GM18507 (cell line): ENCODE measurements at regions not wholly inside any gene's neighbourhood (a gene's known extent, or its start where the extent isn't known, plus 50 kb on each side); places are given as distances from the start of the nearest gene placed in this dataset.

Source experiments
- DNase-seq: peaks from one replicate; pipeline ENCODE4 v3.0.0; 2011; ENCODE audit warnings: low read depth; ENCODE audit not compliant: insufficient read length; ENCODE audit errors: extremely low spot score
- FAIRE-seq: peaks from 2 replicates; lab custom pipeline; 2011; peaks lifted over from hg19 to GRCh38; lab: Jason Lieb, UNC

DNA sequence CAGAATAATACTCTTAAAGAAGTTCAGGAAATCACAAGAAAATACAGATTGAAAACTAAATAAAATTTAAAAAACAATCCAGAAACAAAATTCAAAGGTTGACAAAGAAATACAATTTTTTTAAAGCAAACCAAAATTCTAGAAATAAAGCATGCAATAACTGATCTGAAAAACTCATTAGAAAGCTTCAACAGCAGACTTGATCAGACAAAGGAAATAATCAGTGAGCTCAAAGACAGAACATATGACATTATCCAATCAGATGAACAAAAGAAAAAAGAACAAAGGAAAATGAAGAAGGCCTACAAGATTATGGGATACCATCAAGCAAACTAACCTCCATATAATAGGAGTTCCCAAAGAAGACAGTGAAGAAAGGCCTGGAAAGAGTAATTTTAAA lies 336.8 kb downstream of the RSL24D1 start:
- DNase-seq (no peak), FAIRE-seq (no peak)

DNA sequence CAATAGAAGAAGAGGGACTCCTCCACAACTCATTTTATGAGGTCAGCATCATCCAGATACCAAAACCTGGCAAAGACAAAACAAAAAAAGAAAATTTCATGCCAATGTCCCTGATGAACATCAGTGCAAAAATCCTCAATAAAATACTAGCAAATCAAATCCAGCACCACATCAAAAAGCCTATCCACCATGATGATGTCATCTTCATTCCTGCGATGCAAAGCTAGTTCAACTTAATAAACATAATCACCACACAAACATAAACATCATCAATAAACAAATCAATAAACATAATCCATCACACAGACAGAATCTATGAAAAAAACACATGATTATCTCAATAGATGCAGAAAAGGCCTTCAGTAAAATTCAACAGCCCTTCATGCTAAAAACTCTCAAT lies 342.1 kb downstream of the RSL24D1 start:
- FAIRE-seq (no peak), DNase-seq (no peak)

DNA sequence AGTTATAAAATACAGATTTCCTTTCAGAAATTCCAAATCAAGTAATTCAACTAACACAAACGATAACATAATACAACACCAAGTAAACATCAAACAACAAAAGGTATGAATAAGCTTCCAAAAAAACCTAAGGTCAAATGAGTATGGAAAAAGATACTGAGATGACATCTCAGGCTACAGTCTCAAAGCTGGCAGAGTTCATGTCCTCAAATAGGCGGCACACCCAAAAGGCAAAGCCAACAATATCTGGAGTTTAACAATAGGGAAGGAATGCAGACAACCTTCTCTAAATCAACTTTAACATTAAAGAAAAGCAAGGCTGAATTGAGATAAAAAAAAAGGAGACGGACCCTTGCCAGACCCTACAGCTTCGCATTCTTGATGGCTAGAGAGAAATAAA lies 346.6 kb downstream of the RSL24D1 start:
- no peak for DNase-seq
- no peak for FAIRE-seq

DNA sequence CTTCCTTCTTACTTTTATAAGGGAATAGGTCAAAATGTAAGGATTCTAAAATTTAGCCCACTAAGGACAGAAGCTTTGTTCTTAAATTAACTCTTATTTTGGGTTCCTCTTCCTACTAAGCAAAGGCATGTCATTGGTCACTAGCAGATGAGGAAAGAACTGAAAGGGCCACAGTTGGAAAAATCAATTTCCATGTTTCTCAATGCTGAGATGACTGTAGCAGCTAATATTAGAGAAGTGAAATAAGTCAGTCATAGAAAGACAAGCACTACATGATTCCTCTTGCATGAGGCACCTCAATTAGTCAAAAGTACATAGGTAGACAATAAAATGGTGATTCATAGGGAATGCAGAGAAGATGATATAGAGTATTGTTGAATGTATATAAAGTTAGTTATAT lies 353.7 kb downstream of the RSL24D1 start:
- FAIRE-seq (no peak), DNase-seq (no peak)

DNA sequence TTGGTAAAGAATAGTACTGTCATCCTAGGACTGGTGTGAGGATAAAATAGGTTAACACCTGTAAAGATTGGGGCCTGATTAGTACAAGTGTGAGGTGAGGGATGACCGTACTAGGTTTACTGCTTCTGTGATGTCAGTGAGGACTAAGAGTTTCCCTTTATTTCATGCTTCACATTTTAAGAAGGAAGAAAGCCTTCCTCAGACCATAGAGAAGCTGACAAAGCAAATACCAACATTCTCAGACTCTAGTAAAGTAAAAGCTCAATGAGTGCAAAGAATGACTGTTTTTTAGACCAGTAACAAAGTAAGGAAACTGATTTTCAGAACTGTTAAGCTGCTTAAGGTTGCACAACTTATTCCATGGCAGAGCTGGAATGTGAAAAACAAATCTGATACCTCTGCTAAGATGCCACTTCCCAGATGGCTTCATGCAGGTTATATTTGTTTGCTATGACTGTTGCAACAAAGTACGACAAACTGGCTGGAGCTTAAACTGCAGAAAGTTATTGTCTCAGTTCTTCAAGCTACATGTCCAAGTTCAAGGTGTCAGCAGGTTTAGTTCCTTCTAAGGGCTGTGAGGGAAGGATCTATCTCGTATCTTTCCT lies 354.9 kb downstream of the RSL24D1 start:
- no peak for DNase-seq
- FAIRE-seq = no peak

DNA sequence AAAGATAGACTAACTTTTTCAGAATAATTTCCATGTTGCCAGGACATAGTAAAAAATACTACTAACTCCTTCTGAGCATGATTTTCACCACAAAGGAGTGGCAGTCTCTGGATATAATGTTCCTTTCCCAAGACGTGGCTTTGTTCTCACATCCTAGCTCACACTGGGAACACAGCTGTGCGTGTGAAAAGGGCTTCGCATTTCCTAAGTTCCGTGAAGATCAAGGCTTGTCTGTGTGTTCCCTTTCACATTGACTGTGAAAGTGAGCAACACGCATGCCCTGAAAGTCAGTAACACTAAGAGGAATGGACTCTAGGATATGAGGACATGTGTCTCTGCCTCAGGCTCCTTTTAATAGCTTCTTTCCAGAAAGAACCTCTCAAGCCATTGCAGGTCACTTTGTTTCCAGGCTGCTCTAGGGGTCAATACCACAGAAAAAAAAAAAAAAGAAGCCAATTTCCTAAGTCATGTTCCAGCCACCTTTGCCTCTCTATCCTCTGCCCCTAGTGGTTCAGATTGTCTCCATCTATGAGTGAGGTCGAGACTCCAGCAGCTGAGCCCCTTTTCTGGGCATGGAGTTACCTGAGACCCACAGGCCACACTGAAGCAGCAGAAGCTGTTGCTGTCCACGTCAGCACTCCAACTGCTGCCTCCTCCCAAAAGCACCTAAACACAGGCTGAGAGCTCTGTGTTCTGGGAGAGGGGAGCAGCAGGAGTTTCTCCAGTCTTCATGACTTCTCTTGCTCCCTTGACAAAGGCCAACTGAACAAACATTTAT lies 355.9 kb downstream of the RSL24D1 start:
- DNase-seq (no peak), FAIRE-seq (no peak)

DNA sequence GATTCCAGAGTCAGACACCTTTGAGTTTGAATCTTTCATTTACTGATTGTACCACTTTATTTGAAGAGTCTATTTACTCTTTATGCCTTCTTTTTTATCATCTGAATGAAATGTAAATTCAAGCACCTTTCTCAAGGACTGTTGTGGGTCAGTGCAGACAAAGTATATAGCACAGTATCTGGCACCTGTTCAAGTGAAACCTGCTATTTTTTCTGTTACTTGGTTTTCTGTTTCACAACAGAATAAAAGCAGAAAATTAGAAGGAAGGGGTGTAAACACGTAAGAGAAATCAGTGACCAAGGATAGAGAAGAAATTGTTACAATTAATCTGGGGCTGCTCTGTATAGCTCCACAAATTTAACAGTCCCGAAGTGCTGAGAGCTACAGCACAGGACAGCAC lies 357.4 kb downstream of the RSL24D1 start:
- DNase-seq = no peak
- no peak for FAIRE-seq

DNA sequence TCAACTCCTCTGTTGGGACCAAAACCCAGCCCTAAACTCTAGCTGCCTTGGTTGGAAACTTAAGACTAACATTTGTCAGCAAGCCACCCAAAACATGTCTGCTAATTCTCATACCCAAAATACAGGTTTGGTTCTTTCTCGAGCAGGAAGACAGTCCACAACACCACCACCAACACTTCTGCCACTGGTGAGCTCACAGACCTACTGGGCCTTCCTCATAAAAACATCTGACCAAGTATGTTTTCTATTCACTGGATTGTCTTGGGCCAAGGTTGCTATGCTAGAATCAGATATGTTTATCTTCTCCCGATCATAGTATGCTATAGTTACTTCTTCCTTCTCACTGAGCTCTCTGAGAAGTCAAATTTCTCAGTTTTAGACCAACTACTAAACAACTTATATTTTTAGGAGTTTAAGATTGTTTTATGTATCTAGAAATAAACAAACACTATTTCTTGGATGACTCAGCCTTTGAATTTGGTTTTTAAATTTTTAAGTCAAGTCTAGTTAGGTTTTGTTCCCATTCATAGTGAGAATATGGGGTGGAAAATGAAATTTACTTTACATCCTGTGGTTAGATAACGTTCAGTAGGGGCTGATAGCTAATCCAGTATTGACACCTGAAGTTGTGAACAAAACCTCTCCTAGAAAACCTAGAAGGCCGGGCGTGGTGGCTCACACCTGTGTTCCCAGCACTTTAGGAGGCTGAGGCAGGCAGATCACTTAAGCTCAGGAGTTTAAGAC lies 360.5 kb downstream of the RSL24D1 start:
- no peak for FAIRE-seq
- no peak for DNase-seq

DNA sequence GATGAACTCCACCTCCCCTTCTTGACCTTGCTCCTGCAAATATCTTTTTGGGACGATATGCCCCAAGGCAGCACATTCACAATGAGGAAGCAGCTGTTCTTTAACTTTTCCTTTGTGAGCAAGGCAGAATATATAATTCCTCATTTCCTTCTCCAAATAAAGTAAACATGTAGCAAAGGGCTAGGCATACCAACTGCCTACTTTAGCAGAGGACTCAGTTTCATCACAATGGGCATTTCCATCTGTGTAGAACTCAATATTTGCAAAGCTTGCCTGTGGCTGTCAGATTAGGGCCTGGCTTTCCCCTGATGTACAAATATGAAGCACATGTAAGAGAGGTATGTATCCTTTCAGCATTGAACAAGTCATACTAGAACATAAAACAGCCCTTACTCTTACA lies 366.9 kb downstream of the RSL24D1 start:
- no peak for FAIRE-seq
- DNase-seq = no peak

DNA sequence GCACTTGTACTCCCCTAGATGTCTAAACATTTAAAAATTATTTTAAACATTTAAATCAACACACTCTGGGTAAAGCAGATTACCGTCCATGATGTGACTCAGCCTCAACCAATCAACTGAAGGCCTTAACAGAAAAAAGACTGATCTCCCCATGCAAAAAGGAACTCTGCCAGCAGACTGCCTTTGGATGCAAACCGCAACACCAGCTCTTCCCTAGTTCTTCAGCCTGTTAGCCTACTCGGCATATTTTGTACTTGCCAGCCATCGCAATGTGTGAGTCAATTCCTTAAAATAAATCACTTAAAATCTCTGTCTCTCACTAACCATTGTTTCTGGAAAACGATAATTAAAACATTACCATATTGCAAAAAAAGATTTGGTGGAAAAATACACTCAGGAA lies 375.9 kb downstream of the RSL24D1 start:
- DNase-seq (no peak), FAIRE-seq (no peak)

DNA sequence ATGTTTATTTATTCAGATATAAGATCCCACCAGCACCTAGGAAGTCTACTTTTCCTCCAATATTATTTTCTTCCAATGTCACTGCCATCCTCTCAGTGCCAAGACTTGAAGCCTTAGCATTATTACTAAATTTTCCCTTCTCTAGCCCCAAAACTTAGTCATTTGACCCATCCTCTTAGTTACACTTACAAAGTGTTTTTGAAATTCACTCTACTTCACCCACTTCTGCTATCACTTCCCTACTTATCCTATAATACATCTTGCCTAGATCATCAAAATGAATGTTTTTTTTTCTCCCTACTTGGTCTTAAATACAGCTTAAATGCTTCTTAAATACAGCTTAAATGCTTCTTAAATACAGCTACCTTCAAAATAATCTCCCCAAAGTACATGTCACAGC lies 376.6 kb downstream of the RSL24D1 start:
- DNase-seq (no peak), FAIRE-seq (no peak)

DNA sequence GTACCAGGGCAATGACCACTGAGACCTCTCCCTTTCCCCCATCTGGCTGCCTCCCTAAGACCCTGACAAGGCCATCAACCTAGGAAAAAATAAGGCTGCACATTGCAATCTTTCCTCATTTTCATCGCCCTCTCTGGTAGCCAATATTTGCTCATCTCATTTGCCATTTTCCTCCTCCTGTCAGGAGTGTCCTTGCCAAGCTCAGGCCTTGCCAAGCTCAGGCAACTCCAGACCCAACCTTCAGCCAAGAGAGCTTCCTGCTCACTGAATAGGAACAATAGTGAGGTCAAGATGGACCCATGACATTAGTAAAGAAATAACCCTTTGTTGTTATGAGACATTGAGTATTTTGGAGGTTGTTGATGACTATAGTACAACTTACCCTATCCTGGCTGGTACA lies 380.3 kb downstream of the RSL24D1 start:
- DNase-seq (no peak), FAIRE-seq (no peak)

DNA sequence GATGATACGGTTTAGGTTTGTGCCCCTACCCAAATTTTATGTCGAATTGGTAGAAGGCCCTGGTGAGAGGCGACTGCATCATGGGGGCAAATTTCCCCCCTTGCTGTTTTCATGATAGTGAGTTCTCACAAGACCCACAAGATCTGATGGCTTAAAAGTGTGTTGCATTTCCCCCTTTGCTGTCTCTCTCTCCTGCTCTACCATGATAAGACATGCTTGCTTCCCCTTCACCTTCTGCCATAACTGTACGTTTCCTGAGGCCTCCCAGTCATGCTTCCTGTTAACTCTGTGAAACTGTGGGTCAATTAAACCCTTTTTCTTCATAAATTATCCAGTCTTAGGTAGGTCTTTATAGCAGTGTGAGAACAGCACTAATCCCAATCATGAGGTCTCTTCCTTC lies 381.2 kb downstream of the RSL24D1 start:
- FAIRE-seq = no peak

DNA sequence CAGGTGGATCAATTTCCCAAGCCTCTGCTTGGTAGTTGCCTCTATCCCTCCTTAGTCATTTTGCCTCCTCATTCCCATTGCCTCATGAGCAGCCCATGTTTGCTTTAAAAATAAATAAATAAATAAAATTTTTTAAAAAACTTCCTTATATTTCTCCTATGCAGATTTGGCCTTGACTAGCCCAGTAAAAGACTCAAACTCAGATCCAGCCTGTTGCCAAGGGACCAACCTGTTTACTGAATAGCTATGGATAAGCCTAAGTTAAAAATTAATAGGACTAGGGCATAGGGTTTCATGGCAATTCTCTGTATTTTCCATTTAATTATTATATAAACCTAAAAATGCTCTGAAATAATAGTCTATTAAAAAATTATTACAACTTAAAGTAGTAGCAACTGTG lies 384.4 kb downstream of the RSL24D1 start:
- FAIRE-seq (no peak), DNase-seq (no peak)

More for the DNA sequence above, 381.2 kb downstream of the RSL24D1 start:
- no peak for DNase-seq

DNA sequence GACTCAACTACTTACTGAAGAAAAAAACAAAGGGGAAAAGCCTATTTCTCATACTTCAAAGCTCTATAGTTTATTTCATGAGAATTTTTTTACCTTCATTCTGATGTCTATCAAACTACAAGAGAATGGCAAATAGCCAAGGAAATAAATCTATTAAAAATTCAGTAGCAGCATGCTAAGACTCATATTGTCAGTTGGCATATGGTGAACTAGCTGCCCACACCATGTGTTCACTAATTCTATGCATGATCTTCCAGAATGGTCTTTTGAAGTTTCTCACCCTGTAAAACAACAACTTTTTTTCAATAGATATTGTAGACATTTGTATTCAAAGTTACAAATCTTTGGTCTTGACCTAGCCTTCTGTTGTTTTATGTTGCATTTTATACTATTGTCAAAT lies 386.2 kb downstream of the RSL24D1 start:
- DNase-seq (no peak), FAIRE-seq (no peak)

DNA sequence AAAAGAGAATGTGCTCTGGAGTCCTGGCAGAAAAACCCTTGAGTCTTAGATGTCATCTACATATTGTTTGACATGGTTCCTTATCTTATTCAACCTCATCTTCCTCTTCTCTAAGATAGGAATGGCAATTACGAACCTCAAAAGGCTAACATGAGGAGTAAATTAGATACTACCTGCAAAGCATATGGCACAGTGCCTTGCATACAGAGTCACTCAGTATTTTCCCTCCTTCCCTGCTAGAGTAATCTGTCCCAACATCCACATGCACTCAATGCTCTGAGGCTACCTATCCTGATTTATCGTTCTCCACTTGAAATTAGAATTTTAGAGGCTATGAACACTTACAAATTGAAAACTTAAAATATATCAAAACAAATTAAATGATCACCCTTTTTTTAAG lies 386.7 kb downstream of the RSL24D1 start:
- FAIRE-seq = no peak
- no peak for DNase-seq

DNA sequence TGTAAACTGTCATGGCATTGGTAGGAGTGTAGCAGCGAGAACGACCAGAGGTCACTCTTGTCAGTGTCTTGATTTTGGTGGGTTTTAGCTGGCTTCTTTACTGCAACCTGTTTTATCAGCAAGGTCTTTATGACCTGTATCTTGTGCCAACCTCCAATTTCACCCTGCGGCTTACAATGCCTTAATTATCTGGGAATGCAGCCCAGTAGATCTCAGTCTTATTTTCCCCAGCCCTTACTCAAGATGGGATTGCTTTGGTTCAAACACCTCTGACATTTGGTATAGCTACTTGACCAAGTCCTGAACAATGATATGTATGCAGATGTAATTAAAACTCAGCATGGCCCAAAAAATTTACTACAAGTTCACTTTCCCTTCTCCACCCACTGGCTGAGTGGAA lies 388.4 kb downstream of the RSL24D1 start:
- FAIRE-seq (no peak), DNase-seq (no peak)

DNA sequence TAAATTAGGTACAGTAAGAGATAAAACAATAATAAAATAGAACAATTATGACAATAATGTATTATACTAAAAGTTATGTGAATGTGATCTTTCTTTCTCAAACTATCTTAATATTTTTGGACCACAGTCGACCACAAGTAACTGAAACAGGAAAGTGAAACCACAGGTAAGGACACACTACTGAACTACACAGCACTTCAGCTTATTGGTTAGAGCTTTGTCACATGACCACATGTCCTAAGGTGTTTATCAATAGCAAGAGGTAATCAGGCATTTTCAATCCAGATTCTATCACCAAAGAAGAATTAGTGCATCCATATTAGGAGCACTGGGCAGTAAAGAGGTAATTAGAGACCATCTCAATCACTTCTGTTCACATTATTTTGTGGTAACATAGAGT lies 392.8 kb downstream of the RSL24D1 start:
- no peak for DNase-seq
- FAIRE-seq = no peak

DNA sequence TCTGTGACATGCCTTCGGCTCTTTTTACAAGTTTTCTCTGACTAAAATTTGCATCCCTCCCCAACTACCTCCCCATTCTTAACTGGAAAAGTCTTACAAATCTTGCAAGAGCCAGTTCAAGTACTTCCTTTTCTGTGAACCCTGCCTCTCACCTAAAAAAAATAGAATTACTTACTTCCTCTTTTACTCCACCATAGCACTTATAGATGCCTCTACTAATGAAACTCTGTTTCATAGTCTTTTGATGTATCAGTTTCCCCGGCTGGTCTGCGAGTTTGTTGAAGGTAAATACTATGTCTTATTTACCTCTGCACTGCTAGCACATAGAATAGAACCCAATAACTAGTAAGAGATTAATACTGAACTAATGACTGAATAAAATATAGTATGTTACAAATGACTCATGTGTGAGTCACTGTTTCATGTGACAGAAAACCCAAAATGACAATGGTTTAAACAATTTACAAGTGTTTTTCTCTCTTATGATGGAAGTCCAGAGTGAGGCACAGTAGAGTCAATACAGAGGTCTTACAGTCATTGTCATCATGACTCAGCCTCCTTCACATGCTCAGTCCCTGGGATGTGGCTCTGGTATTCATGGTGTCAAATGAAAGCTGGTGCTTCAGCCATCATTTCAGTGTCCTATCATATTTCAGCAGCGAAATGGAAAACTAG lies 393.5 kb downstream of the RSL24D1 start:
- FAIRE-seq (no peak), DNase-seq (no peak)

DNA sequence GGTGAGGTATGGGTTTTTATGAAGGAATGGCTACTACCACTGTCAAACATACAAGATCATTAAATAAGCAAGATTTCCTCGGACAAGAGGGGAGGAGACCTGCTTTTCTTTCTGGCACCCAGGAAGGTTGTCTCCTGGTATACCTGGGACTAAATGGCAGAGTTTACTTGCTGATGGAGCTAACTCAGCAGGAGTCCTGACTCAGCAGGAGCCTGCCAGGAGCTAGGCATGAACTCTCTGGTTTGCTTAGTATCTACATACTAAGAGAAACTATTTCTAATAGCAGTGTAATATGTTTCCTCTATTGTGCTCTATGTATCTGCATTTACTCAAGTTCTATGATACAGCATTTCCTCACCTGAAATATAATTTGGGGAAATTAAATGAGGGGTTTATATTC lies 404.2 kb downstream of the RSL24D1 start:
- DNase-seq = no peak
- no peak for FAIRE-seq
